ENCODE measurements at regions not wholly inside any gene's neighbourhood (a gene's known extent, or its start where the extent isn't known, plus 50 kb on each side); places are given as distances from the start of the nearest gene placed in this dataset.

DNA sequence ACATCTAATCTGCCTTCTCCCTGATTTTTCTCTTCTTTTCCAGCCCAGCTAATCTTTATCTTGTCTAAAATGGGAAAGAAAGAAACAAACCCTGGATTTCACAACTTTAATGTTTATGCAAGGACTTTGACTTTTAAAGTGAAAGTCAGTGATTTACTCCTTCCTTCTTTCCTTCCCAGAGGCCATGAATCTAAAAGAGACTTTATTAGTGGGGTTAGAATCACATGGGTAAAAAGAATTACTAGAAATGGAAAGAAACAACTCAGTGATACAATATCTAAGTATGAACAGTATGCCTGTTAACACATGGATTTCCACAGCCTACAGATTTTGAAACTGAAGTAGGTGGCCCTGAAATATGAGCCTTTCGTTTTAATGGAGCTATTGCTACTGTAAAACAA is 59.8 kb upstream of the KCNK2 start:
- no peak overlapping the region for H3K4me3 Mint-ChIP-seq
- H3K9me3 Mint-ChIP-seq, result peaks cover 6% of the 10 kb centered on the region
- ATAC-seq, result no peak
- POLR2A ChIA-PET, result no interaction called here
- DNase-seq (ENCODE audit: low spot score), result no peak
- no peaks in the 10 kb centered on the region for H3K36me3 Mint-ChIP-seq
- no peaks in the 10 kb centered on the region for H3K27me3 Mint-ChIP-seq (ENCODE audit: low read depth)
- CTCF ChIA-PET, result no interaction called here
- no peak overlapping the region for H3K27ac Mint-ChIP-seq
- H3K4me1 Mint-ChIP-seq, result peaks cover 13% of the 10 kb centered on the region
- TF ChIP-seq STAT6 (CRISPR knock-in tag; conservative IDR thresholded peaks at IDR 0.05; ENCODE audit: low read depth), result no peak
- no peak for TF ChIP-seq MXD4 (CRISPR knock-in tag; IDR thresholded peaks at IDR 0.05; ENCODE audit: borderline replicate concordance)
- TF ChIP-seq E2F4 (CRISPR knock-in tag; IDR thresholded peaks at IDR 0.05; ENCODE audit: borderline replicate concordance, low read depth), result no peak
- TF ChIP-seq ZNF121 (CRISPR knock-in tag; IDR thresholded peaks at IDR 0.05), result no peak
- no peak for TF ChIP-seq EMX1 (CRISPR knock-in tag; IDR thresholded peaks at IDR 0.05)
- no peak for TF ChIP-seq GTF2I (CRISPR knock-in tag; conservative IDR thresholded peaks at IDR 0.05)
- TF ChIP-seq TEAD4 (CRISPR knock-in tag; IDR thresholded peaks at IDR 0.05), result no peak
- TF ChIP-seq, protein P1, sequence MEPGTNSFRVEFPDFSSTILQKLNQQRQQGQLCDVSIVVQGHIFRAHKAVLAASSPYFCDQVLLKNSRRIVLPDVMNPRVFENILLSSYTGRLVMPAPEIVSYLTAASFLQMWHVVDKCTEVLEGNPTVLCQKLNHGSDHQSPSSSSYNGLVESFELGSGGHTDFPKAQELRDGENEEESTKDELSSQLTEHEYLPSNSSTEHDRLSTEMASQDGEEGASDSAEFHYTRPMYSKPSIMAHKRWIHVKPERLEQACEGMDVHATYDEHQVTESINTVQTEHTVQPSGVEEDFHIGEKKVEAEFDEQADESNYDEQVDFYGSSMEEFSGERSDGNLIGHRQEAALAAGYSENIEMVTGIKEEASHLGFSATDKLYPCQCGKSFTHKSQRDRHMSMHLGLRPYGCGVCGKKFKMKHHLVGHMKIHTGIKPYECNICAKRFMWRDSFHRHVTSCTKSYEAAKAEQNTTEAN (CRISPR knock-in tag; IDR thresholded peaks at IDR 0.05), result no peak
- TF ChIP-seq OVOL2 (CRISPR knock-in tag; IDR thresholded peaks at IDR 0.05; ENCODE audit: borderline replicate concordance), result no peak
- TF ChIP-seq FOXK1 (CRISPR knock-in tag; IDR thresholded peaks at IDR 0.05), result no peak
- TF ChIP-seq, protein P2, sequence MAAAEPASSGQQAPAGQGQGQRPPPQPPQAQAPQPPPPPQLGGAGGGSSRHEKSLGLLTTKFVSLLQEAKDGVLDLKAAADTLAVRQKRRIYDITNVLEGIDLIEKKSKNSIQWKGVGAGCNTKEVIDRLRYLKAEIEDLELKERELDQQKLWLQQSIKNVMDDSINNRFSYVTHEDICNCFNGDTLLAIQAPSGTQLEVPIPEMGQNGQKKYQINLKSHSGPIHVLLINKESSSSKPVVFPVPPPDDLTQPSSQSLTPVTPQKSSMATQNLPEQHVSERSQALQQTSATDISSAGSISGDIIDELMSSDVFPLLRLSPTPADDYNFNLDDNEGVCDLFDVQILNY (CRISPR knock-in tag; IDR thresholded peaks at IDR 0.05), result no peak
- TF ChIP-seq ESRRA (CRISPR knock-in tag; IDR thresholded peaks at IDR 0.05; ENCODE audit: borderline replicate concordance), result no peak
- no peak for TF ChIP-seq NR2C2 (CRISPR knock-in tag; IDR thresholded peaks at IDR 0.05)
- no peak for TF ChIP-seq JAZF1 (CRISPR knock-in tag; IDR thresholded peaks at IDR 0.05)

- H3K4me3 Mint-ChIP-seq, result no peak overlapping the region
- POLR2A ChIA-PET, result no interaction called here
- H3K9me3 Mint-ChIP-seq, result peaks cover 6% of the 10 kb centered on the region
- no peaks in the 10 kb centered on the region for H3K27me3 Mint-ChIP-seq (ENCODE audit: low read depth)
- peaks cover 12% of the 10 kb centered on the region for H3K4me1 Mint-ChIP-seq
- no peaks in the 10 kb centered on the region for H3K36me3 Mint-ChIP-seq
- CTCF ChIA-PET, result no interaction called here
- ATAC-seq, result no peak
- no peak for DNase-seq (ENCODE audit: low spot score)
- H3K27ac Mint-ChIP-seq, result no peak overlapping the region
- TF ChIP-seq, protein P3, sequence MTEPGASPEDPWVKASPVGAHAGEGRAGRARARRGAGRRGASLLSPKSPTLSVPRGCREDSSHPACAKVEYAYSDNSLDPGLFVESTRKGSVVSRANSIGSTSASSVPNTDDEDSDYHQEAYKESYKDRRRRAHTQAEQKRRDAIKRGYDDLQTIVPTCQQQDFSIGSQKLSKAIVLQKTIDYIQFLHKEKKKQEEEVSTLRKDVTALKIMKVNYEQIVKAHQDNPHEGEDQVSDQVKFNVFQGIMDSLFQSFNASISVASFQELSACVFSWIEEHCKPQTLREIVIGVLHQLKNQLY (CRISPR knock-in tag; IDR thresholded peaks at IDR 0.05), result no peak
- TF ChIP-seq NR3C1 (CRISPR knock-in tag; conservative IDR thresholded peaks at IDR 0.05; ENCODE audit: low read depth) (no peak), CREB1 (CRISPR knock-in tag; IDR thresholded peaks at IDR 0.05) (no peak), GABPB1 (CRISPR knock-in tag; IDR thresholded peaks at IDR 0.05) (no peak), EMX1 (CRISPR knock-in tag; IDR thresholded peaks at IDR 0.05) (no peak), E2F4 (CRISPR knock-in tag; IDR thresholded peaks at IDR 0.05; ENCODE audit: borderline replicate concordance, low read depth) (no peak), NR1H2 (CRISPR knock-in tag; IDR thresholded peaks at IDR 0.05) (no peak)
- TF ChIP-seq, protein P4, sequence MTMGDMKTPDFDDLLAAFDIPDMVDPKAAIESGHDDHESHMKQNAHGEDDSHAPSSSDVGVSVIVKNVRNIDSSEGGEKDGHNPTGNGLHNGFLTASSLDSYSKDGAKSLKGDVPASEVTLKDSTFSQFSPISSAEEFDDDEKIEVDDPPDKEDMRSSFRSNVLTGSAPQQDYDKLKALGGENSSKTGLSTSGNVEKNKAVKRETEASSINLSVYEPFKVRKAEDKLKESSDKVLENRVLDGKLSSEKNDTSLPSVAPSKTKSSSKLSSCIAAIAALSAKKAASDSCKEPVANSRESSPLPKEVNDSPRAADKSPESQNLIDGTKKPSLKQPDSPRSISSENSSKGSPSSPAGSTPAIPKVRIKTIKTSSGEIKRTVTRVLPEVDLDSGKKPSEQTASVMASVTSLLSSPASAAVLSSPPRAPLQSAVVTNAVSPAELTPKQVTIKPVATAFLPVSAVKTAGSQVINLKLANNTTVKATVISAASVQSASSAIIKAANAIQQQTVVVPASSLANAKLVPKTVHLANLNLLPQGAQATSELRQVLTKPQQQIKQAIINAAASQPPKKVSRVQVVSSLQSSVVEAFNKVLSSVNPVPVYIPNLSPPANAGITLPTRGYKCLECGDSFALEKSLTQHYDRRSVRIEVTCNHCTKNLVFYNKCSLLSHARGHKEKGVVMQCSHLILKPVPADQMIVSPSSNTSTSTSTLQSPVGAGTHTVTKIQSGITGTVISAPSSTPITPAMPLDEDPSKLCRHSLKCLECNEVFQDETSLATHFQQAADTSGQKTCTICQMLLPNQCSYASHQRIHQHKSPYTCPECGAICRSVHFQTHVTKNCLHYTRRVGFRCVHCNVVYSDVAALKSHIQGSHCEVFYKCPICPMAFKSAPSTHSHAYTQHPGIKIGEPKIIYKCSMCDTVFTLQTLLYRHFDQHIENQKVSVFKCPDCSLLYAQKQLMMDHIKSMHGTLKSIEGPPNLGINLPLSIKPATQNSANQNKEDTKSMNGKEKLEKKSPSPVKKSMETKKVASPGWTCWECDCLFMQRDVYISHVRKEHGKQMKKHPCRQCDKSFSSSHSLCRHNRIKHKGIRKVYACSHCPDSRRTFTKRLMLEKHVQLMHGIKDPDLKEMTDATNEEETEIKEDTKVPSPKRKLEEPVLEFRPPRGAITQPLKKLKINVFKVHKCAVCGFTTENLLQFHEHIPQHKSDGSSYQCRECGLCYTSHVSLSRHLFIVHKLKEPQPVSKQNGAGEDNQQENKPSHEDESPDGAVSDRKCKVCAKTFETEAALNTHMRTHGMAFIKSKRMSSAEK (CRISPR knock-in tag; IDR thresholded peaks at IDR 0.05; ENCODE audit: borderline replicate concordance), result no peak
- TF ChIP-seq, protein P5, sequence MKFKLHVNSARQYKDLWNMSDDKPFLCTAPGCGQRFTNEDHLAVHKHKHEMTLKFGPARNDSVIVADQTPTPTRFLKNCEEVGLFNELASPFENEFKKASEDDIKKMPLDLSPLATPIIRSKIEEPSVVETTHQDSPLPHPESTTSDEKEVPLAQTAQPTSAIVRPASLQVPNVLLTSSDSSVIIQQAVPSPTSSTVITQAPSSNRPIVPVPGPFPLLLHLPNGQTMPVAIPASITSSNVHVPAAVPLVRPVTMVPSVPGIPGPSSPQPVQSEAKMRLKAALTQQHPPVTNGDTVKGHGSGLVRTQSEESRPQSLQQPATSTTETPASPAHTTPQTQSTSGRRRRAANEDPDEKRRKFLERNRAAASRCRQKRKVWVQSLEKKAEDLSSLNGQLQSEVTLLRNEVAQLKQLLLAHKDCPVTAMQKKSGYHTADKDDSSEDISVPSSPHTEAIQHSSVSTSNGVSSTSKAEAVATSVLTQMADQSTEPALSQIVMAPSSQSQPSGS (CRISPR knock-in tag; IDR thresholded peaks at IDR 0.05; ENCODE audit: borderline replicate concordance, low read depth), result no peak
Observed at GRCh38 chr1:215023155-215023832, 59.2 kb upstream of the KCNK2 start.

Data from WTC11 (cell line).